Cerebellar cortex (tissue), 1 donor: ENCODE measurements at regions not wholly inside any gene's neighbourhood (a gene's known extent, or its start where the extent isn't known, plus 50 kb on each side); places are given as distances from the start of the nearest gene placed in this dataset.

Experiments used
- DNase-seq: peaks from one replicate; pipeline ENCODE4 v3.0.0-alpha.2; 2015; ENCODE audit warnings: low spot score

DNA sequence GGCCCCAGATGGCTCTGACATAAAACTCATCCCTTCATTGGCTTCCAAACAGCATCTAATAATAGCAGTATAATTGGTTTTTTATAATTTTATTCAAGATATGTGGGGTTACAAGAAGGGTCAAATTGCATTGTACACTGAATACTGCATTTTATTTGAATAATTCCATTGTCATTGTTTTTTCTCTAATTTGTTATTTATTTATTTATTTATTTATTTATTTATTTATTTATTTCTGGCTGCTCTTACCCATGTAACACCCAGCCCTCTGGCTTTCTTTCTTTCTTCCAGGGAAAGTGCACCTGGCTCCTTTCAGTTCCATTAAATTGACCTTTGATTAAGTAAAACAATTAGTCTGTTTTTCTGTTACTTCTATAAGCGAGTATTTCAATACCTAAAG lies 210.1 kb downstream of the CDH9 start:
- no peak for DNase-seq

DNA sequence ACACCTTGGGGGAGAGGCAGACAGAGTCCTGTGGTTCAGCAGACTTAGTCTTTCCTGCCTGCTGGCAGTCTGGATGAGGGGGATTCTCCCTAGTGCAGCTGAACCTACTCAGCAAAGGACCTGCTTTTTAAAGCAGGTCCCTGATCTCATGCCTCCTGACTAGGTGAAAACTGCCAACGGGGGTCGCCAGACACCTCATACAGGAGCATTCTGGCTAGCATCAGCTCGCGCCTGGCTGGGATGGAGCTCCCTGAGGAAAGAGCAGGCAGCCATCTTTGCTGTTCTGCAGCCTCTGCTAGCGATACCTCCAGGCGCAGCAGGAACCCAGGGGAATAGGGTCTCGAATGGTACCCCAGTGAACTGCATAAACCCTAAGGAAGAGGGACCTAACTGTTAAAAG lies 225.2 kb downstream of the CDH9 start:
- DNase-seq, result no peak

DNA sequence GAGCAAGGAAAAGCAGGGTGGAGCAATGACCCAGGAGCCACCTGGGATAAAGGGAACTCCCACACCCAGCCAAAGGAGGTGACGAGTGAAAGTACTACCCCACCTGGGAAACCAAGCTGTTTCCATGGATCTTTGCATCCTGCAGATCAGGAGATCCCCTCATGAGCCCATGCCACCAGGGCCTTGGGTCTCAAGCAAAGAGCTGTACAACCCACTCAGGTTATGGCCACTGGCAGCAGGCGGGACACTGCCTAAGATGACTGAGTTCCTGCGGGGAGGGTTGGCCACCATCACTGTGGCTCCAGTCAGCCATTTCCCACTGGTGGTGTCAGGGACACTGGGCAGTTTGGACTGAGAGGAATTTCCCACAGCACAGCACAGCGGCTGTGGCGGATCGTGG lies 225.7 kb downstream of the CDH9 start:
- no peak for DNase-seq

DNA sequence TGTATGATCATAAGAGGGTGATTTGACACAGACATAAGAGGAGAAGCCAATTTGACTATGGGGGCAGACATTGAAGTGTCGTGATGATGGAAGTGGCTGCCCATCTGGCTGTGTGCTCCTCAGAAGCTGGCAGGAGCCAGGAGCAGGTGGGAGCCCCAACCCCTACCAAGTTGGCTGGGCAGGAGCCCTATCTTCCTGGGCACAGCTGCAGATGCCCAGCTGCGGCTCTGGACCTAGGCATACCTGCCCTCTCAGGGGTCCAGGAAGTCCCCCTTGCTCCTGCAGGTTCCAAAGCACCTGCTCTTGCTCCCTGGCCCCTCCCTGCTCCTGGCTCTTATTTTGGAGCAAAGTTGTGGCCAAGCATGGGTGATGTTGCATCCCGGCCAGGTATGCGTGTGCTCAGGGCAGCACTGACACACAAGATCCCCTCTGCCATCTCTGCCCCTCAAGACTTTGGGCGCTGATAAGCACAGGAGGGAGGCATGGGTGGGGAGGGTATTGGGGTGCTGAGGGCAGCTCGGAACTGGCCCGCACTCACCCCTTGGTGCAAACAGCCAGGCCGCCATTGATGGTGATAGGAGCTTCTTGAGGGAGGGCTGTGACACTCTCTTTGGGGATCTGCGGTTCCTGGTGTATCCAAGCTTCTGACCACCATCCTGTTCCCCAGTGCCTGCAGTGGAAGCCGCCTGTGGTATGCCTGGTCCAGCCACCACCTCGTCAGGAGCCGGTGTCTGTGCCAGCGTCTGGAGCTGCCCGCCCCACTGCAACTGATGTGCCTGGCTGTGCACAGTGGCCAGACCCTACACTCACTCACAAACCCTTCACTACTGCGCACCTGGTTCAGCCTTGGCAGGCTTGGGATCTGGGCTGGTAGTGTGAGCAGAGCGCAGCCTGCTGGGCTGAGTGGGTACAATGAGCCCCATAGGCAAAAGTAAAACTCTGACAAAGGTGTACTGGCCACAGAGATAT lies 230.9 kb downstream of the CDH9 start:
- DNase-seq, result no peak

DNA sequence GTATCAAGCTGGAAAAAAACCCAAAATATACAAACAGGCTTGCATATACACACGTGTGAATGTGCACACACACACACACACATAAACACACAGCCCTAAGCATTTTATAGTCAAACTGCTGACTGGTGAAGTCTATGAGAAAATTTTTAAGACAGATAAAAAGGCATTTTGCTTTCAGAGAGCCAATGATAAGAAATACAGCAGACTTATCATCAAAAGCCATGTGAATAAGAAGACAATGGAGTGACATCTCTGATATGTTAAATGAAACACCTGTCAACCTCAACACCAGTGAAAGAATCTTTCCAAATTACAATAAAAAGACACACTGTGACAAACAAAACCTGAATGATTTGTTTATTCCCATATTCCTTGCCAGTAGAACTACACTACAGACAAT lies 233.3 kb downstream of the CDH9 start:
- no peak for DNase-seq

DNA sequence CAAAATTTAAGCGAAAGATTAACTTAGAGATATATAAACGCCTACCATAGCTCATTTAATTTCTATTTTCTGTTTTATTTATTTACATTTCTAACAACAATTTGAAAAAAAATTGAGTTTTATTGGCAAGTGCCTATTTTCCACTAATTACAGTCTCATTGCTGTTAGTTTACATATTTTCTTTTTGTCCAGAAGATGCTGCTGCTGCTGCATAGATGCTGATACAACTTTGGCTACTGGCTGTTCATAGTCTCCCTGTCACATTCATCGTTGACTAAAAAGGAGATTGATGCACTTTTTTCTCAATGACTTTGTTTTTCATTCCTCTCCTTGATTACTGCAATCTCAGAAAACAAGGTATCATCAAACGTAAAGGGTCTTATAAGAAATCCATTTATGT lies 235.4 kb downstream of the CDH9 start:
- no peak for DNase-seq

DNA sequence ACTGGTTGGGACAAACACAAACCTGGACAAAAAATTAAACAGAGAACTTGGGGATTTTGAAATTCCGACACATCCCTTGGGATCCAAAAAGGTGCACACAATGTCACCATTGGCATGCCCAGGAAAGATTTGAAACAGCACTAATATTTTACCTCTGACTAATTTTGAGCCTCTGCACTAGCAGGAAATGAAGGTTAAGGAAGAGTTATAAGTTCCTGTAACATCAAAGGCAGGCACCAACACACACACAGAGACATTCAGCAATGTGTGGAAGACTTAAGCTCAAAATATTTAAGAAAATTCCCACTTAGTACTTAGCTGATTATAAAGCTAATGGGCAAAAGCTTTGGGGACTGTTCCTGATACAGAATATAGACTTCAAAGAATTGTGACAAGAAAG lies 247.0 kb downstream of the CDH9 start:
- DNase-seq, result no peak

DNA sequence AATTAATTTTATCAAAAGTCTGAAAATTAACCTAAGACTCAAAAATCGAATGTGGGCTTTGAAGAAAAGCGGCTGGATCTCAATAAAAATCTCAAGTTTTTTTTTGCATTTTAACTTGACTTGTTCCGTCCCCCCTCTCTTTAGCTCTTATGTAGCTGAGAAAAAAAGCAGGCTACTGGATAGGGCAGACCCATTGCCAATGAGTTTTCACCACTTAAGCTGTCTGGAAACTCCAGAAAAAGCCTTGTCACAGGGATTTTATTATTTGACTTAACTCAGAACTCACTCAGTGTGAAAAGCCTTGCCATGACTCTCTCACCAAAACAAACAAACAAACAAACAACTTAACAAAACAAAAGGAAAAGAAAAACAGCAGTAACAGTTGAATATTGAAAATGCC lies 247.4 kb downstream of the CDH9 start:
- no peak for DNase-seq

DNA sequence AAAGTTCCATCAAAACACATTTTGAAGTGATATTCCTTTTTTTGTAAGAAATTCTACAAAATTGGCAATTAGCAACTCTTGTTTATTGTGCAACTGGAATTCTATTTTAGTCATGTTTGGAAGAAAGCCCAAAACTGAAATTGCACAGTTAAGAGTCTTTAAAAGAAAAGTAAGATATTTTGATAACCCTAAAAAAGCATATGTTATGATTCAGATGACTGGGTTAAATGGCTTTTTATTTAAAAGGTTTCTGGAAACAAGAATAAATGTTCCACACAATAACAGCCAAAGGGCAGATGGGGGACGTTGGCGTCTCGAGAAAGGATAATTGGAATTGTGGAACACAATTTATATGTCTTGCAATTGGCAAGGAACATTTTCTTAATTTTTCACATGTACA lies 275.2 kb downstream of the CDH9 start:
- no peak for DNase-seq

DNA sequence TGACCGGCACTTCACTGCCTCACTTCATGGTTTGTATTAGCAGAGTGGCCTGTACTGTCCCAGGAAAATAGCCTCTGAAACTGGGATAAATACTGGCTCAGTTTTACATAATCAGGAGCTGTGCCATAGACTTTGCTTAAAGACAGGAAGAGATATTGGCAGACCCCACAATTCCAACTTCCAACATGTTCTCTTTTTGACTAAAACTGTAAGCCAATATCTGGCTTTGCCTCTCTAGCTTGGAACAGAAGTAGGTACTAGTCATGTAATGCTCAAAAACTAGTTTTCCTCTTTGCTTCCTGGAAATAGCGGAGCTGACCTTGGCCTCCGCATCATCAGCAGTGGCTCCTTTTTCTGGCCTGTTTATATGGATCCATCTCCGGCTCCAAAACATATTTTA lies 276.9 kb downstream of the CDH9 start:
- no peak for DNase-seq

DNA sequence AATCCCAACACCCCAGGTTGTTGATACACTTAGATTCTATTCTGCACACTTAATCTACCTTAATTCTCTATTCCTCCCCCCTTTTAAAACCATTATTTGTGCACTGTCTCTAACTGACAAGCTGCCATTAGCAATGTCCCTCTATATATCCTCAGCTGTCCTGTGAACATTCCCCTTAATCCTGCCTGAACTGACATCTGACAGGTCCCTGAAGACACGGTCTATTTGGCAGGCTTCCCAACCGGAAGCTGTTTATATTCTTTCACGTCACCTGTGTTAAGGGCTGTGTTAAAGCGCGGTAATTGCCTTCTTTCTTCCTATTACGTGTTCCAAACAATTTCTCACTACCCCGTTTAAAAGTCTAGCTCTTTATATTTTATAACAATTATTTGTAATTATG lies 277.3 kb downstream of the CDH9 start:
- DNase-seq, result no peak

DNA sequence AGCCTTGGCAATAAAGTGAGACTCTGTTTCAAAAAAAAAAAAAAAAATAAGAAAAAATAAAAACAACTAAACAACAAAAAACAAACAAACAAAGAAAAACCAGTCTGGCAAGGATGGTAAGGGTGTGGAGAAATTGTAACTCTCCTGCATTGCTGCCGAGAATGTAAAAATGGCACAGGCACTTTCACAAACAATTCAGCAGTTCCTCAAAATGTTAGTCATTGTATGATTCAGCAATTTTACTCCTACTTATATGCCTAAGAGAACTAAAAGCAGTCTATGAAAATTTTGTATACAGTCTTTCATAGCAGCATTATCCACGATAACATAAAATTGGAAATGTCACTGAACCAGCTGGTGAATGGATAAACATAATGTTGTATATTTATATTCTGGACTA lies 280.4 kb downstream of the CDH9 start:
- DNase-seq, result no peak

DNA sequence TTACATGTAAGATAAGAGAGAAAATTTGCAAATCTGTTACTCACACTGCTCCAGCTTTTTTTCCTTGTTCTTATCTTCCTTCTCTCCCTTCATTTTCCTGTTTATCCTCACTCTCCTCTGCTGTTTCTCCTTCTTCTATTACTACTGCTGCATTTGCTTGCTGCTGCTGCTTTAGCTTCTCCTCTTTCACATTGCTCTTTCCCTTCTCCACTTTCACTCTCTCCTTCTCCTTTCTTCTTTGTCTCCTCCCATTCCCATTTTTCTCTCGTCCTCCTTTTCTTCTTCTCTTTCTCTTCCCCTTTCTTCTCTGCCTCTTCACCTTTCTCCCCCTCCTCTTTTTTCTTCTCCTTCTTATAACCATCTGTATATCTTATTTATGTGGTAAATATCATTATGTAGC lies 288.6 kb downstream of the CDH9 start:
- no peak for DNase-seq

DNA sequence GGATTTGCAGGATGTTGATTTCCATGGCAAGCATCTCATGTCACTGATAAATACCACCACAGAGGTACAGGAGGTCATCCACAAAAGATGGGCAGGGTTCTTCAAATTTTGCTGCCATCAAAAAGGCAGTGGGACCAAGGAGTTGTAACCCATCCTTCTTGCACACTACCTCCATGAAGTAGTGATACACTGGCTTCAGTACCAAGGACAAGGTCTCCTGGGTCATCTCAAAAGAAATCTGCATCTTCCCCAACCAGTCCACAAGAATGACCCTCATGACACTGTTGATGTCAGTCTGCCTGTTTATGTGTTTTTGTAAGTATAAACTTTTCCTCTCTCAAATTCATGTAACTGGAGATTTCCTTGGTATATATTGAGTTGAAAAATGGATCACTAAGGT lies 298.2 kb downstream of the CDH9 start:
- DNase-seq, result no peak

DNA sequence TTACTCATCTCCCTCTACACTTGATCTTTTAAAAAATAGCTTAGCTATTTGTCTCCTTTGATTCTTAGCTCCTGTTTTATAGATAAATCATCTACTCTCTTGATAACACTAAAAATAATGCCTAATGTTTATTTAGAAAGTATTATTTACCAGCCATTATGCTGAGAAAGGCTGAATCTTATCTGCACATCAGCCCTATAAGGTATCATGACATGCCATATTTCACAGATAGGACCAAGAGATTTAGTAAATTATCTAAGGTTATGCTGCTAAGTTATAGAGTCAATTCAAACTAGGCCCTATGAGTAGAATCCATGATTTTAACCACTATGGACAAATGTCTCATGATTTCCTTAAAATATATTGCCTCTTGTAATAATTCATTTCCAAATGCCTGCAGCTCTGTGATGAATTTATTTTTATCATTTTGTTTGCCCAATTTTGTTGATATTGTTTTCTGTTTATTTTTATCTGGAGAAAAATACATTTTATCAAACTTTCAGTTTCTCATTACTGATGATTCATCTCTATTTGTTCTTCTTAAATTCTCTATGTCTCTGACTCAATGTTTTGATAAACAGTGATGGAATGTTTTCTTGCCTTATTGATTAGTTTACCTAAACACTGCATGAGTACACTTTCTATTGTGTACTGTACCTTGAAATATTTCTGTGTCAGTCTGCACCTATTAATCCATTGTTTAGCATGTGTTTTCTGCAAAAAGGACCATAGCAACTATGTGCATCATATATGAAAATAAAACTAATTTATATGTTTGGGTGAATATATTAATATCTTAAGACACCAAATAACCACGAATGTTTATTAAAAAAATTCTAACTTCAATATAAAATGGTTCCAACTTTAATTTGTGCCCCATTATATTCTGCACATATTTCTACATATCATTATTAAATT lies 300.8 kb downstream of the CDH9 start:
- no peak for DNase-seq

DNA sequence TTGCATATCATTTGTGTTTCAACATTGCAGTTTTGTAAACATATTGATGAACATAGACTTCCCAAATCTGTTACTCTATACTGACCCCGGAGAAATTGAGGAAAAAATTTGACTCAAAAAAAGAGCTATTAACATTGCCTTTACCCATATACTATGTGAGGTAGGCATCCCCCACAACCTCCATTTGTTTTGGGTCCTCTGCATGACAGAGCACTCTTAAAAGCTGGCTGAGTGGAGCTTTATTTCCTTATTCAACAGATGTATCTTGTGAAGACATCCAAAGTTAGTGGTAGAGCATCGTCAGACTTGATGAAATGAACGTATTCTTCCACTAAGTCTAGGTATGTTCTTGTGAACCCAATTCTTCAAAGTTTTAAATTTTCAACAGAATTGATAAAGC lies 310.5 kb downstream of the CDH9 start:
- DNase-seq, result no peak

DNA sequence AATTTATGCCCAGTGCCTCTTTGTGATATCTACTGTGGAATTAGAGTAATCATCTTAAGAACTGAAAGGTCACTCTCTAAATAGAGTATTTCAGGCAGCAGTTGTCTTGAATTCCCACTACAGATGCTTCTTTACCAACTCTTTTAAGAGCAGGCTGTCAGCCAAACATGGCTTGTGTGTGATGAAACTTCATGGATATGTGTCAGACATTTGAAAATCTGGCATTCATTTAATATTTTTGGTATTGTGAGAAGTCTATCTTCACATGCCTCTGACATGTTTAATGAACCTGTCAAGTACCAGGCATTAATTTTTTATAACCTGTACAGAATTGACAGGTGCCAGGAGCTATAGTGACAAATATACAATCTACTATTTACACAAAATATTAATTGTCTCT lies 318.6 kb downstream of the CDH9 start:
- no peak for DNase-seq

DNA sequence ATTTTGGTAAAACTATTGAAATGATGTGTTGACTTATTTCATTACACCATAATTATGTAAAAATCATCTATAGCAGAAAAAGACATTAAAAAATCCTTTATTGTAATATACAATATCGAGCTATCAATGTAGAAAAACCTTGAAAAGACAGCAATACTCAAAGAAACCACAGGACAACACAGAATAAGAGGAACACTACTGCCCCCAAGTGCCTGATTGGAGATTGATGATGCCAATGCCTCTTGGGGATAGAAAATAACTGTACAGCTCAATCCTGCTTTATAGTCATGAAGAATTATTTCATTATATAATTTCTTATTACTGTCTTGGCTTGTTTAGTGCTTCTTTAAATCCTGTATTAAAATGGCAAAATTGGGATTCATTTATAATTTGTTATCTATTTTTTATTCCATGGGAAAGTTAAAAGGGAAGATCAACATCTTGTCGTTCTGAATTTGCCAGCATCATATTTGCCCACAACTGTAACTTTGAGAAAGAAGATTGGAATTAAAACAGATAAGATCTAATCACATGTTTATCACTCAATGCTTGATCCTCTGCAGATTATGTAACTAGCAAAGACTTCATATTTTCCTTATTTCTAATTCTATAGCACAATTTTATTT lies 337.5 kb downstream of the CDH9 start:
- peak; percentile 72 for DNase-seq

DNA sequence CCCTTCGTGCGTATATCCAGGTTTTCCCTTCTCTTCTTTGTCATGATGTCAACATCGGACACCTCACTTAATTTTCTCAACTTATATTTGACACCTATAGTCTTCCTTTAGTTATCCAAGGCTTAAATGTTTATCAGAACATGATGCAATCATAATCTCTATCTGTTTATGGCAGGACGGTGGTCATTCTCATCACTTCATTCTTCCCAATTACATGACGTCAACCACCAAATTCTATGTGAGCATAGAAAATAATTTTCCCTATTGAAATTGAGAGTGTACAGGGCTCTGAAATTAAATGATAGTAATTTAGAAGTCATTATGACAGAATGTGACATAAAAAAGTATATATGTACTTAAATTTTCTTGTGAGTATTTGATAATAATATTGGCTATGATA lies 345.4 kb downstream of the CDH9 start:
- DNase-seq, result no peak

DNA sequence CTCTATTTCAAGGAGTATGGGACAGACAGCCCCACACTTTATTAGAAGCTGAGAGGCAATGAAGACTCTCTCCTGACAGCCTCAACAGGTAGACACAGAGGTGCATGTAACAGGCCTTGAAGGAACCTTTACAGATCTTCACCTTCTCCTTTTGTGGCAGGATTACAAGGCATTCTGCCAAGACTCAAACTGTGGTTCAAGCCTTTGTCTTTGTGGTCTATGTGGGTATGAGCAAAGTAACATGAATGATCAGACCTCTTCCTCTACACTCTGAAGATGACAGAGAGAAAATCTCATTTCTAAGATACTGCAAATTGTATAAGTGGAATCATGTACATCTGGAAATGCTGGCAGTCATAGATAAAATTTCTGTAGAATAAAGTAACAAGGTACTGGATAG lies 346.9 kb downstream of the CDH9 start:
- no peak for DNase-seq

DNA sequence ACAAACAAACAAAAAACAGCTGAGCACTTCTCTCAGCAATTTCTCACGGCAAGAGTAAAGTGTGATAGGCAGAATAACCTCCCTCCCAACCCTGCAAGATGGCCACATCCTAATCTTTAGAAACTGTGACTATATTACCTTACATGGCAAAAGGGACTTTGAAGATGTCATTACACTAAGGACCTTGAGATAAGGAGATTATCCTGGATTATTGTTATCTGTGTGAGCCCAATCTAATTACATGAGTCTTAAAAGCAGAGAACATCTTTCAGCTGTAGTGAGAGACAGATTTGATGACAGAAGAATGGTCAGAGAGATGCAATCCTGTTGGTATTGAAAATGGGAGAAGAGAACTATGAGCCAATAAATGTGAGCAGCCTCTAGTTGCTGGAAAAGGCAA lies 347.9 kb downstream of the CDH9 start:
- no peak for DNase-seq

DNA sequence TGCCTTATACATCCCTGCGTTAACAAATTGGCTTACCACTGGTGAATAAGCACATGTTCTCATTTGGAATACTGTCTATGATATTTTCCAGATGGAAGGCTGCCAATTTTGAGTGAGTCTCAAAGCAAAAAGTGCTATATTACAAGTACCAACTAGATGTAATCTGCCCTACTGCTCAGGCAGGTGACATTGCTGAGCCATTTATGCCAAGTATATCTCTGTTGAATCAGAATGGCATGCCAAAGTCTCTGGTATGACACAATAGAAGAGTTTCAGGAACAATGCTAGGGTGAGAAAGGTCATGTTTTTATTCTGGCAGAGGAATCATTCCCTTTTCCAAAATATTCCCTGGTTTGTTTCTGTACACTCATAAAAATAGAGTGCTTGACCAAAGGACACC lies 356.5 kb downstream of the CDH9 start:
- no peak for DNase-seq

DNA sequence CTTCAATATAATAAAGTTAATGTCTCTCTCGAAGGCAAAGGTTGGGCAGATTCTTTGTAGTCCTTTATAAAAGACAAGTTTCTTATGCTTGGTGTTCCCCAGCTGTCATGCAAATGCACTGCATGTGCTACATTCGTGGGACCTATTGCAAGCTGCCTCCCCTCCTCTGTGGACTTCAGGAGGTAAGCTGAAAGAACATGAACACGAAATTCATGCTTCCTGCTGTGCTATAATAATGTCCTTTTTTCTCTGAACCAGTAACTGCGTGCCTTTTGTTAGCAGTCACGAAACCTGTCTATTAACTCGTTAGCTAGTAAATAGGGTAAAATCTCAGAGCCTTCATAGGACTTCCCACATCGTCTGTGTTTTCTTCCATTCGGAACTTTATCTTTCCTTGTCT lies 363.5 kb downstream of the CDH9 start:
- DNase-seq, result no peak
